Stimulated activated CD4-positive, alpha-beta T cell treated with anti-CD3 and anti-CD28 coated beads, Interleukin-4, amount 100 ng/mL, for 24 hours (primary cell): ENCODE measurements at regions not wholly inside any gene's neighbourhood (a gene's known extent, or its start where the extent isn't known, plus 50 kb on each side); places are given as distances from the start of the nearest gene placed in this dataset.
"Not testable (repeated sequence)": the region's sequence is repeated elsewhere in the genome, so short reads cannot be mapped to it uniquely, and the experiment has no call there.

Experiments
- DNase-seq: peaks from one replicate; pipeline ENCODE4 v3.0.0-alpha.2; 2020

DNA sequence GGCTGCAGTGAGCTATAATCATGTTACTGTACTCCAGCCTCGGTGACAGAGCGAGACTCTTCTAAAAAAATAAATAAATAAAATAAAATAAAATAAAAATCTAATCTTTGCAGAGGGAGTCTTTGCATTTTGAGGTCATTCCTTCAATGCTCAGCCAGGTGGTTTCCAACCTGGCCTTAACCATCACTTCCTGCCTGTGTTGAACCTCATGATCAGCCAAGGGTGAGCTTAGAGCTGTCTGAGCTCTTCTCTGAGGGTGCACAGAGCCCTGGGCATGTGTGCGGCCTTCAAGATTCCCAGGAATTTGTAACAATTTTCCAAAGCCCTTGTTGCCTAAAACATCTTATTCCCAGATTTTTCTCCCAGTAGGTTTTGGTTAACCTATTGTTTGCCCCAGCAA lies 94.3 kb downstream of the KCNJ12 start:
- DNase-seq = not testable (repeated sequence)

GRCh38 chr17:21470861-21471260 lies 94.7 kb downstream of the KCNJ12 start:
- no peak for DNase-seq

DNA sequence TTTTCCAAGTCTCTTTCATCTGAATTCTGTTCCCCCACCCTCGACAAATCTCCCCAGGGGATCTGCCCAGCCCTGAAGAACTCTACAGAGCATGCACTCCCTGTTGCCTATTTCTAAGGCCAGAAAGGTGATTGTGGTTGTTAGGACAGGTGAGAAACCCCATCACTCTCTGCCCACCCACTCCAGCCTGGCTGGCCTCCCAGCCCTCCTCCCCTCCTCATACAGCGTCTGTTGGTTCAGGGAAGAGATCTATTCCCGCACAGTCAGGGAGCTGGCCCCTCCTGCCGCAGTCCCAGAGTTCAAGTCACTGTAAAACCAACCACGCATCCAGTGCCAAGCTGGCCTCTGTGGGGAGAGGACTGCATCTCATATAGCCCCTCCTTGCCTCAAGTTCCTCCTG lies 98.7 kb downstream of the KCNJ12 start:
- no peak for DNase-seq

DNA sequence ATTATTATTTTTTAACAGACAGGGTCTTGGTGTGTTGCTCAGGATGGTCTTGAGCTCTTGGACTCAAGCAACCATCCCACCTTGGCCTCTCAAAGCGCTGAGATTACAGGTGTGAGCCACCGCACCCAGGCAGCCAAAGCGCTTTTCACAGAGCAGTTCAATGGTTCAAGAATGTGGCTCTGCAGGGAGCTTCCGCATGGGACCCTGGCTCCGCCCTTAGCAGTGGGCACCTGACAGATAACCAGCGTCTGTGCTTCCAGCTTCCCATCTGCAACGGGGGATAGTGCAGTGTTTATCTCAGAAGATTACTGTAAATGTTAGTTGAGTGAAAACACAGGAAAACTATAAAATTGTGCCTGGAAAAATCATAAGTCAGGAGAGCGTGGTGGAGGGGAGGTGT lies 99.4 kb downstream of the KCNJ12 start:
- no peak for DNase-seq

GRCh38 chr17:21476867-21477266 lies 100.7 kb downstream of the KCNJ12 start:
- no peak for DNase-seq

GRCh38 chr17:21482189-21482865 lies 106.2 kb downstream of the KCNJ12 start:
- DNase-seq = no peak

DNA sequence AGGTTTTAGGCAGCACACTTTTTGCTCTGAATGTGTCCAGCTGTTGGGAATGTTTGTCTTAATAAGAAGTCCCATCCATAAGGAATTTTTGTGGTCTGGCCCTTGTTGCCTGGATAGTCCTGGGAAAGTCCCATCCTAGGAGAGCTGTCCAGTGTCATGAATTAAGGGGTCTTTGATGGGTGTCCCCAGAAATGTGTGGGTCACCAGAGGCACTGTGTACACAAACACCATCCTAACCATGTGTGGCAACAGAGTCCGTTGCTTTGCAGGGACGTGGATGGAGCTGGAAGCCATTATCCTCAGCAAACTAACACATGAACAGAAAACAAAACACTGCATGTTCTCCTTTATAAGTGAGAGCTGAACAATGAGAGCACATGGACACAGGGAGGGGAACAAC lies 111.9 kb downstream of the KCNJ12 start:
- DNase-seq = not testable (repeated sequence)

- DNase-seq = no peak
Observed at GRCh38 chr17:21493993-21494392, 117.8 kb downstream of the KCNJ12 start.

- DNase-seq = no peak
Observed at GRCh38 chr17:21495281-21495680, 119.1 kb downstream of the KCNJ12 start.

- no peak for DNase-seq
Observed at GRCh38 chr17:21500064-21500463, 123.9 kb downstream of the KCNJ12 start.

- not testable (repeated sequence) for DNase-seq
Observed at GRCh38 chr17:21501927-21502700, 126.0 kb downstream of the KCNJ12 start.

DNA sequence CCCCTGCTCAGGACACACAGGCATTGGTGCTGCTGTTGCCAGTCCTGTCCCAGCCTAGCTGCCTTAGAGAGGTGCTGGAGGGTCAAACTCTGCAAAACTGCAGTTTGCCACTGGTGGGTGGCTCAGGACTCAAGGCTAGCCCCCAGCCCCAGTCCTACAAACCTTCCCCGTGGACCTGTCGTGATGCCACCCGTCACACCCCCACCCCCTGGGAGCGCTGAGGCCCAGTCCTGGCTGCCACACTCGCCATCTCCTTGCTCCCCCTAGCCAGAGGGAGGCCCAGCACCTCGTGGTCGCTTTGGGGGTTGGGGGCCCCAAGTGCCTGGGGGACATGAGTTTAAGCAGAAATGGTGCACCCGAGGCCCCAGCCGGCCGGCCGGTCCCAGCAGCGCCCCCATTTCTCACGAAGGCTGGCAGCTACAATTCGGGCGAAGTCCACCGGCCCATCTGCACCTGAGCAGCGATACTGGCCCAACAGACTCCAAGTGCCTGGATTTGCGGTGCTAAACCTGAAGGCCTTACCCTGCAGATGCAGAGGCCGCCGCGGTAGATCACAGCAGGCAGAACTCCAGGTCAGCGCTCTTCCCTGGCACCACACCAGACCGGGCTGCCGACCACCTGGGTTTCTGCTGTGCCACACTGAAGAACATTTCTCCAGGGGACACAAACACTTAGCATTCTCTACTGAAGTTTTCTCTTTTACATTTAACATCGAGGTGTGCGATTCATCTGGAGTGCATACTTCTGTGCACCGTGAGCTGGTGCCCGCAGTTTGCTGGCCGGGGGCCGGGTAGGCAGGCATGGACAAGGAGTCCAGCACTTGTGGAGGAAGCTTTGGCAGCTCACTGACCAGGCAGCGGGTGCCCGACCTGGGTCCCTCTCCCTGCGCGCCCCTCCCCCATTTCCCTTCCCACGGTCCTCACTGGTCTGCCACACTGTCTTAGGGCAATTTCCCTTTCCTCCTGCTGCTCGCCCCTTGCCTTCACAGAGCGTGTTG lies 130.0 kb downstream of the KCNJ12 start:
- DNase-seq = no peak

GRCh38 chr17:21507806-21508205 lies 131.6 kb downstream of the KCNJ12 start:
- not testable (repeated sequence) for DNase-seq

GRCh38 chr17:21508211-21508610 lies 132.1 kb downstream of the KCNJ12 start:
- DNase-seq = no peak

DNA sequence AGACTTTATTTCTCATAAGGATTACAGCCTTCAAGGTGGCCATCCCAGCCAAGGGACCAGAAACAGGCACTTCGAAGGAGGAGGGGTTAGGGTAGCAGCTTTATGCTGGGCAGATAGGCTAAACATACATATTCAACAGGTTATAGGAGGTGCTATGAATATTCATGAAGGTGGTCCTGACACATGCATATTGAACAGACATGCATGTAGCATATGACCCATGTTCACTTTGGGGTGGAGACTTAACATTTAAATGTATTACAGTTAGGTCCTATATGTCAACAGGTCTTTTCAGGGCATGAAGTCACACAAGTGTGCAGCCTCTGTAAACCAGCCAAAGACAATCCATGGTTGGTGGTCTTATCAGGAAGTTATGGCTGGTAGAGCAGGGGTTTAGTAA lies 133.2 kb downstream of the KCNJ12 start:
- not testable (repeated sequence) for DNase-seq

GRCh38 chr17:21510686-21511362 lies 134.7 kb downstream of the KCNJ12 start:
- DNase-seq = no peak

- DNase-seq = peak; percentile 67
Observed at GRCh38 chr17:21511363-21512195, 135.4 kb downstream of the KCNJ12 start.

DNA sequence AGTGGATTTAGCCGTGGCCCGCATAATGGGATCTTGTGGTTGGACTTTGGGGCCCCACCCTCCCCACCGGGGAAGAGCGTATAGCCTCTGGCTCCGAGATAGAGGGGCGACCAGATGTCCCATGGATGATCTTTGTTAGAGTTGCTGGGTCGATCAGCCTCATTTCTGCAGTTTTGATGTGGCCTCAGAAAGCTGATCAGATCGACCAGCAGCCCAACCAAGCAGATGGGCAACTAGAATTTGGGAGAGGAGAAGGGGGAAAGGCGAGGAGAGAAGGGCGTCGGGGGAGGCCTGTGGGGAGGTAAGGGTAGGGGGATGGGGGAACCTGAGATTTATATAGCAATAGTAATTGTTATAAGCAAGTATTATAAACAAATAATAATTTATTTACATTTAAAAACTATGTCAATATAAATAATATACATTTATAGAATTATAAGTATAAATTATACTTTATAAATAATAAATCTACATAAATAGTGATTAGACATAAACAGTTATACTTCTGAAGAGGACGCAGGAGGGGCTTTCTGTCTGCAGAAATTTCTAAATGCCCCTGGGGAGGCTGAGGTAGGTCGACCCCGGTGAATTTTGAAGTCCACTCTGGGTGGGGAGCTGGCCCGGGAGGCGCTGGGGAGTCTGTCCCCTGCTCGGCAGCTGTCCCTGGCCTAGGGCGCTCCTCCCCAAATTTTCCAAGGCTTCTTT lies 136.3 kb downstream of the KCNJ12 start:
- DNase-seq = no peak

DNA sequence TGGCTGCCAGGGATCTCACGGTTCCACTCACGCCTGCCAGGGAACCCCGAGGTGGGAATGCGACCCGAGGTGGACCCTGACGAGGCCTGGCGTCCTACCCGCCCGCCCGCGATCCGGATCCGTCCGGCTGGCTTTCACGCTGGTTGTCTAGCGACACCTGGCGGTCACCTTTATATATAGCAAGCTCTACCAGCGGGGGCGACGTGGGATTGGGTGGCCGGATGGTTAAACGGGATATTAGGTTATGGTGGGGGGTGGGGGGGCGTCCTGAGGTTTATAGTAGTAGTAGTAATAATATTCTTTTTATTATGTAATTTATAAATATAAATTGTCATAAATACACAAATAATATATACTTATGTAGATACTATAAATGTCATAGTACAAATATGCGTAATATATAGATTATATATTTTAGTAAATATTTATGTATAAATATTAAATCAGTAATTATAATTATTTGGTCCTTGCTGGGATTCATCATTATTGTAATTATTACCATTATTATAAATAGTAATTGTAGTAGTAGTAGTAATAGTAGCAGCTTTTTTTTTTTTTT lies 136.9 kb downstream of the KCNJ12 start:
- DNase-seq = peak; percentile 81

GRCh38 chr17:21514567-21514966 lies 138.4 kb downstream of the KCNJ12 start:
- DNase-seq = not testable (repeated sequence)
